Sciatic nerve (tissue), 2 donors: ENCODE measurements at regions not wholly inside any gene's neighbourhood (a gene's known extent, or its start where the extent isn't known, plus 50 kb on each side); places are given as distances from the start of the nearest gene placed in this dataset.

Experiments
- ATAC-seq: fragments of 200-7000 bp; cut with Tn5 transposase; one replicate; pipeline ENCODE4 v1.9.1; 2020; ENCODE audit warnings: mild to moderate bottlenecking, moderate library complexity
- DNase-seq: peaks from one replicate; pipeline ENCODE4 v3.0.0-alpha.2; 2020; ENCODE audit warnings: low spot score
- intact Hi-C: fragments of 100-400 bp; cut with DNase I; formaldehyde crosslinking; loops from one replicate; pipeline ENCODE4 v1.14.2; 2022
- donor health status: DM: no; HTN: no; CAD: no.
- donor health status: DM: no; HTN: no; CAD: no.

DNA sequence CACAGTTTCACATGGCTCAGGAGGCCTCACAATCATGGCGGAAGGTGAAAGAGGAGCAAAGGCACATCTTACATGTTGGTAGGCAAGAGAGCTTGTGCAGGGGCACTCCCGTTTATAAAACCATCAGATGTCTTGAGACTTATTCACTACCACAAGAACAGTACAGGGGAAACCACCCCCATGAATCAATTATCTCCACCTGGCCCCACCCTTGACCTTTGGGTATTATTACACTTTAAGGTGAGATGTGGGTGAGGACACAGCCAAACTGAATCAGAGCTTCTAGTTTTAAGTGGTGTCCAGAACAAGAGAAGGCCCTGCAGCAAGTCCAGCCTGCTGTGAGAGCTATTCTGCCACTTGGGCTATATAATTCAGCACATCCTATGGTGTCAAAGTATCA, 493.7 kb downstream of the ETS1 start:
- DNase-seq: no peak
- intact Hi-C loops: no loop called here
- no peak for ATAC-seq

- intact Hi-C loops: no loop called here
- DNase-seq (no peak), ATAC-seq (no peak)
Measured at GRCh38 chr11:128089962-128090361, 497.4 kb downstream of the ETS1 start.

GRCh38 chr11:128086794-128087193, 500.6 kb downstream of the ETS1 start:
- no peak for ATAC-seq
- intact Hi-C loops: no loop called here
- no peak for DNase-seq

- intact Hi-C loops: no loop called here
- no peak for DNase-seq
- no peak for ATAC-seq
Measured at GRCh38 chr11:128085276-128085675, 502.1 kb downstream of the ETS1 start.

GRCh38 chr11:128082574-128082973, 504.8 kb downstream of the ETS1 start:
- ATAC-seq (no peak), DNase-seq (no peak)
- intact Hi-C loops: no loop called here

- ATAC-seq (no peak), DNase-seq (no peak)
- intact Hi-C loops: no loop called here
Measured at GRCh38 chr11:128069665-128070064, 517.7 kb downstream of the ETS1 start.

GRCh38 chr11:128067780-128068179, 519.6 kb downstream of the ETS1 start:
- ATAC-seq (no peak), DNase-seq (no peak)
- intact Hi-C loops: no loop called here

DNA sequence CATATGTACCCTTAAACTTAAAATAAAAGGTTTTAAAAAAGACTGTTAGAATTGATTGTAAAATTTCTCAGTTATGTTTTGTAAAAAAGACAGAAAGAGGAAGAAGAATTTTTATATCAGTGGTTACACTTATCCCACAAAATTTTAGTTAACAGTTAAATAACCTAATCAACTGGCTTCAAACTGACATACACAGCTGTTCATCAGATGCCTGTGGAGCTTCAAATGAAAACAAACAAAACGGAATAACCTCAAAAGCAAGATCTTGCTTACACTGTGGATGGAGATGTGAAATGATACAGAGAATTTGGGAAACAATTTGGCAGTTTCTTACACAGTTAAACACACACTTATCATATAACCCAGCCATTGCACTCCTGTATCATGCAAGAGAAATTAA, 521.0 kb downstream of the ETS1 start:
- no peak for DNase-seq
- intact Hi-C loops: no loop called here
- no peak for ATAC-seq

GRCh38 chr11:128061281-128061871, 526.0 kb downstream of the ETS1 start:
- ATAC-seq (no peak), DNase-seq (no peak)
- intact Hi-C loops: no loop called here

DNA sequence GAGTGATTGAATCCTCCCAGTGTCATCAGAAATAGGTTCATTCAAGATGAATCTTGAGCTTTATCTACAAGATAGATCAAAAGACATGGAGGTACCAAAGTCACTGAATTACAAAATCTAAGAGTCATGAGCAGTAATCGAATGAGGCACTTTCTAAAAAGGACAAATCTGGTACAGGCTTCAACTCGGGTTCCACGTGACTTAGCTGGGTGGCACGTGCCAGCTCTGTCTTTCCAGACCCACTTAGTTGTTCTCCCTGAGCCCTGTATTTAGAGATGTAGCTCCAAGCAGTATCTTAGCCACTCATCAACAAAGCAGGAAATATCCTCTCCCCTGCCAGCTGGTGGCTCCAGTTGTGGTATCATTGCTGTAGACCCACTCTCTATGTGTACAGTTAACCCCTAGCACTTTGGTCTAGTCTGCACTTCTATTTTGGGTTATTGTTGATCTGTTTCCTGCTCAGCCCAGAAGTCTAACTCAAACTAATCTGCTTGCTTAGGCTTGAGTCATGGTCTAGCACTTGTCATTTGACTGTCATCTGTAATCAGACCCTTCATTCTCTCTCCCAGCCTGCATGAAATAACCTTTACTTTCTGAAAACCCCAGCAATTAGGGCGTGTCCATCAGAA, 528.7 kb downstream of the ETS1 start:
- DNase-seq (no peak), ATAC-seq (no peak)
- intact Hi-C loops: no loop called here

DNA sequence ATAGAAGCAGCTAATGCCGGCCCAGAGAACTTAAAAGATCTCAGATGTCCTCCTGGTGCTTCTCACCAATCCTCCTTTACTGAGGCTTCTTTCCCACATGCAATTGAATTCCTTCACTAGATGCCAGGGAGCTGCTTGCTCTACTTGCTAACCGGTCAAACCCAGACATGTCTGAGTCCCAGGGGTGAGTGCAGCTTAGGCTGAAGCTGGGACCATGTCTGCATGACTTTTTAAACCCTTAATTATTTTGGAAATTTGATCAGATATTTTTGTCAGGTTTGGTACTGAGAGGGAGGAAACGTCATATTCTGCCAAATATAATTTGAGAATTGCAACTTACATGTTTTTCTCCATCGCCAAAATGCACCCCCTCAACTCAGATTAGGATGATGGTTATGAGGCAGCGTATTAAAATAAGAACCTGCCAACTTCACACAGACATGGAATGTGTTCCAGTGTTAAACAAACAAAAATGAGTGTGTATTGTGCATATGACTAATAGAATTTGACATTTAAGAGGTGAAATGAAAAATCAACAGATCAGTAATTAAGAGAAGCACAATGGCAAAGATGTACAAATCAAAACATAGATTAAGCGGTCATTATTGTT, 529.5 kb downstream of the ETS1 start:
- DNase-seq (no peak), ATAC-seq (no peak)
- intact Hi-C loops: no loop called here

- ATAC-seq (no peak), DNase-seq (no peak)
- intact Hi-C loops: no loop called here
Measured at GRCh38 chr11:128055576-128056217, 531.7 kb downstream of the ETS1 start.

GRCh38 chr11:128053981-128054931, 533.1 kb downstream of the ETS1 start:
- intact Hi-C loops: no loop called here
- no peak for DNase-seq
- no peak for ATAC-seq

DNA sequence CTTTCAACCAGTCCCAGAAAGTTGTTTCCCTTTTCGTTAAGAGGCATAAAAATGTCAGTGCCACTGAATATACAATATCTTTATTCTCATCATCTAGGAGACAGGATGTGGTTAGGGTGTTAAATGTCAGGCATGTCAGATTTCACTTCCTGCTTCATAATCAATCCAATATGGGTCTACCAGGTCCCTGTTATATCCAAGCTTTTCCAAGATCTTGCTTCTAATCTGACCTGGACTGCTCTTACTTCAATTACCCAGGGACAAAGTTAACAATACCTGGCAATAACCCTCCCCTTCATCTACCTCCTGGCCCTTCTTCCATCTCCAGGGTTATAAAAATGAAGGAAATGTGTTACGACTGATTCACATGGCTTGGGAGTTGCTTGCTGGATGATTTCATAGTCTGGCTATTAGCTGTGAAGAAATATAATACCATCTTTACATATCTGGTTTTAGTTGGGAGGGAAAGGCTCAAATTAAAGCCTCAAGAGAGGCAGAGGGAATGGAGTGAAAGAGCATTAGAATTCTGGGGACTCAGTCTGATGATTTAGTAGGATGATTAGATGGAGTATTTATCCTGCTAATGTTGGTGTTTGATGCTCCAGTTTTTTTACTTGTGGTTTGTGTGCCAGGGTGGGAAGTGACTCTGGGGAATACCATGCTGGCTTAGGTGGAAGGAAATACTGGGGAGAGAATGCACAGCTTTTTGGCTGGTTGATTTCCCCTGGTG, 534.3 kb downstream of the ETS1 start:
- DNase-seq (no peak), ATAC-seq (no peak)
- intact Hi-C loops: no loop called here

DNA sequence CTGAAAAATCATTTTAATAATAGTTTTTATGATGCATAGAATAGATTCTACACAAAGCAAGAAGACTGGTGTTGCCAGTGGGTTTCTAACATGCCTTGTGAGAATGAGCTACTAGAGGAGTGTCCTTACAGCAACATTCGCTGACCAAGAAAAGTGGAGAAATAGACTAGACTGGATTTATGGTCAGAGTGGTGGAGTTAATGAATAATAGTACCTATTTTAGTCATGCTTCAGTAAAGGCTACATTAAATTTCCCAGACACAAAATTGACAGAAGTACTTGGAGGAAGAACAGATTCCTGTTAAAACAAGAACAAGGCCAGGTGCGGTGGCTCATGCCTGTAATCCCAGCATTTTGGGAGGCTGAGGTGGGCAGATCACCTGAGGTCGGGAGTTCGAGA, 539.2 kb downstream of the ETS1 start:
- DNase-seq: no peak
- no peak for ATAC-seq

DNA sequence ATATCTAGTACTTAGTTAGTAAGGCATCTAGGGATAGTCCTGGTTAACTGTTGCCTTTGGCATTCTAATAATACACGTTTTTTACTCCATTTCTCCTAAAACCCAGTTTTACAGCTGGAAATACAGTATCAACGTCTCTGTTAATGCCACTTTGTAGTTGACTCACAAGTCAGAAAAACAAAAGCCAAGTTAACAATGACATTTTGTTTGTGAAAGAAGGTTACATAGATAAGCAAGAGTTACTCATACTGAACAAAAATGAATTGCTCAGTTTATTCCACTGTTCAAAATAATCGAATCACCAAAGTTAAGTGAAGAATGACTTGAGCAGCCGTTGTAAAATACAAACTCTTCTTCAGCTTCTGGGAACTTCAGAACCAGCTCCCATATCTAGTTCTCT, 540.3 kb downstream of the ETS1 start:
- DNase-seq (no peak), ATAC-seq (no peak)
- intact Hi-C loops: no loop called here

More for the DNA sequence above, 539.2 kb downstream of the ETS1 start:
- intact Hi-C loops: no loop called here

- no peak for ATAC-seq
- no peak for DNase-seq
- intact Hi-C loops: no loop called here
Measured at GRCh38 chr11:128046213-128046612, 541.1 kb downstream of the ETS1 start.

DNA sequence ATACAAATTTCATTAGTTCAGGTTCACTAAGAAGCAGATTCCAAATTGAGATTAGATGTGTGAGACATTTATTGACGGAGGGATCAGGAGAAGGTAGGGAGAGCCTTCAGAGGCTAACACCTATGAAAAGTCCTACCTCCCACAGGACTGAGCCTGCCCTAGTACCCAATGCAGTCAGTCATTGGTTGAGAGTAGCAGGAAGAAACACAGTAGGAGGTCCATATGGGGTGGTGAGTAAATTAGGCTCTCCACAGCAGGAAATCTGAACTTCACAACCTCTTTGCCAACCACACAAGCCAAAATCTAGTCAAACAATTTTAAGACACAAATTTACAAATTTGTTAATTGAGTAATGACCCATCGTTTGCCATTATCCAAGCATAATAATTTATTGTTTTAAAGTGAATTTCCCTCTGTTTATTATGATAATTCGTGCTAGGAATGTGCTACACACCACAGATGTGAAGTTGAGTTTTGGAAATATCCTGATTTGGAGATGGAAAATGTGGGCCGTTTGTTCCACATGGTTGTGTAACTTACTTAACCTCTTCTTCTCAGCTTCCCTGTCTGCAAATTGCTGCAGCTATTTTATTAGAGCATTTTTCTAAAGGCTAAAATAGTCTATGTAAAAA, 542.1 kb downstream of the ETS1 start:
- ATAC-seq (no peak), DNase-seq (no peak)
- intact Hi-C loops: no loop called here
